HL-60 (cell line): ENCODE measurements at regions not wholly inside any gene's neighbourhood (a gene's known extent, or its start where the extent isn't known, plus 50 kb on each side); places are given as distances from the start of the nearest gene placed in this dataset.

Source experiments
- CTCF ChIP-seq: IDR thresholded peaks from one replicate; pipeline ENCODE4 v1.5.1; 2011; ENCODE audit warnings: low read length, control low read depth, inconsistent platforms; ENCODE audit not compliant: insufficient read depth
- POLR2AphosphoS5 ChIP-seq: IDR thresholded peaks from 2 replicates; pipeline ENCODE4 v1.6.1; 2012; ENCODE audit warnings: low read depth
- SPI1 ChIP-seq: IDR thresholded peaks from 2 replicates; pipeline ENCODE4 v1.6.1; 2012; ENCODE audit warnings: low read depth, mild to moderate bottlenecking, borderline replicate concordance

- TF ChIP-seq CTCF (no peak), POLR2AphosphoS5 (no peak), SPI1 (no peak)
Measured at GRCh38 chr3:117687096-117687495, 977.5 kb downstream of the TUSC7 start.
